ENCODE measurements at regions not wholly inside any gene's neighbourhood (a gene's known extent, or its start where the extent isn't known, plus 50 kb on each side); places are given as distances from the start of the nearest gene placed in this dataset.

DNA sequence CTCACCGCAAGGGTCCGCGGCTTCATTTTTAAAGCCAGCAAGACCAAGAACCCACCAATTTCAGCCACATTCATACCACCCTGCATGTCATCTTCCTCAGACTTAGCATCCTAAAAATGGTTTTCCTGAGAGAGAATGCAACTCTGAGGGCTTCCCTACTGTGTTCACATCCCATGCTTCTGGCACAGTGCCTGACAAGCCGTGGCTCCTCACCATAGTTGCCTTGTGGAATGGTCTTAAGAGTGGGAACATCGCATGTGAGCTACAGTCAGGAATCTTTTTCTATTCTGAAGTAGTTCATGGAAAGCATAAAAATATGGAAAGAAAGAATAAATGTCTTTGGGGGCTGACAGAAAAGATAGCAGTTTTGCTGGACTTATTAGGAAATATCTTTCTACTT lies 120.3 kb downstream of the RAP2B start:
- H3K9me3 ChIP-seq: no peaks in the 10 kb centered on the region
- no peaks in the 10 kb centered on the region for H3K27me3 ChIP-seq
- 94% methylated on average over 5 of the region's 5 CpGs for WGBS
- no peak overlapping the region for H3K4me3 ChIP-seq
- H3K36me3 ChIP-seq: no peaks in the 10 kb centered on the region
- H3K27ac ChIP-seq (replicated peaks in 1 of 4): no peak overlapping the region
- intact Hi-C loops (cut with DNase I): no loop called here
- no peak for DNase-seq (ENCODE audit: extremely low spot score)
- peaks cover 9 to 22% (median 16%) of the 10 kb centered on the region in 4 donors for H3K4me1 ChIP-seq
- TF ChIP-seq POLR2A (IDR thresholded peaks at IDR 0.05; ENCODE audit: low read depth) (no peak), EP300 (IDR thresholded peaks at IDR 0.05) (no peak), POLR2AphosphoS5 (IDR thresholded peaks at IDR 0.05) (no peak)
- TF ChIP-seq, protein P1, sequence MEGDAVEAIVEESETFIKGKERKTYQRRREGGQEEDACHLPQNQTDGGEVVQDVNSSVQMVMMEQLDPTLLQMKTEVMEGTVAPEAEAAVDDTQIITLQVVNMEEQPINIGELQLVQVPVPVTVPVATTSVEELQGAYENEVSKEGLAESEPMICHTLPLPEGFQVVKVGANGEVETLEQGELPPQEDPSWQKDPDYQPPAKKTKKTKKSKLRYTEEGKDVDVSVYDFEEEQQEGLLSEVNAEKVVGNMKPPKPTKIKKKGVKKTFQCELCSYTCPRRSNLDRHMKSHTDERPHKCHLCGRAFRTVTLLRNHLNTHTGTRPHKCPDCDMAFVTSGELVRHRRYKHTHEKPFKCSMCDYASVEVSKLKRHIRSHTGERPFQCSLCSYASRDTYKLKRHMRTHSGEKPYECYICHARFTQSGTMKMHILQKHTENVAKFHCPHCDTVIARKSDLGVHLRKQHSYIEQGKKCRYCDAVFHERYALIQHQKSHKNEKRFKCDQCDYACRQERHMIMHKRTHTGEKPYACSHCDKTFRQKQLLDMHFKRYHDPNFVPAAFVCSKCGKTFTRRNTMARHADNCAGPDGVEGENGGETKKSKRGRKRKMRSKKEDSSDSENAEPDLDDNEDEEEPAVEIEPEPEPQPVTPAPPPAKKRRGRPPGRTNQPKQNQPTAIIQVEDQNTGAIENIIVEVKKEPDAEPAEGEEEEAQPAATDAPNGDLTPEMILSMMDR (IDR thresholded peaks at IDR 0.05): no peak

DNA sequence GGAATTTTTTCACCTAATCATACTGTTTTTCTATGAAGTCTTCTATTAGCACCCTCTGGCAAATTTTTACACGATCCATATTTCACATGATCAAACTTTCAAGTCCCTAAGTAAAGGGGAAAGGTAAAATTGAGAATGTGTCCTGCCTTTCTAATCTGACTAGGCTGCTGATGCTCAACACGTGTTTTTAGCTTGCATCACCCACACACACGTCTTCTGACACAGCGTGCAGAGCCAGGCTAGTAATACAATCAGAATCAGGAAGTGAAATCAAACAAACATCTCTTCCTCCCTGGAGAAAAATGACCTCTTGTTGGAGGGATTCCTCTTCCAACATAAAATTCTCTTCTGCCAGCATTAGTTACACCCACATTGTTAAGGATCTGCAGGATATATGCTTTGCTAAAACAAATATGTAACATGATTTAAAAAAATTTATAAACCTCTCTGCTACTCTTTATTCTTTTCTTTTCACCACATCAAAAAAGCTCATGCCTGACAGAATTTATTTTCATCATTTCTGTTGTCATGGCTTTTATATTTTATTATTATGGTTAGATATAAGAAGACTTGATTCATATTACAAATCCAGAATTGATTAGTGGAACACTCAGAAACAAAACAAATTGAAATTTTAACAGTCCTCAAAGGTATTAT lies 122.4 kb downstream of the RAP2B start:
- WGBS: 9% methylated on average over 4 of the region's 4 CpGs
- H3K27ac ChIP-seq (replicated peaks in 1 of 4): peak overlapping the region; percentile 16 to 57 (median 54)
- intact Hi-C loops (cut with DNase I): no loop called here
- H3K4me3 ChIP-seq: no peak overlapping the region
- TF ChIP-seq, protein P1 (IDR thresholded peaks at IDR 0.05): no peak
- peak; percentile 70 to 71 for TF ChIP-seq POLR2AphosphoS5 (IDR thresholded peaks at IDR 0.05)
- TF ChIP-seq EP300 (IDR thresholded peaks at IDR 0.05): no peak
- no peak for TF ChIP-seq POLR2A (IDR thresholded peaks at IDR 0.05; ENCODE audit: low read depth)
- H3K9me3 ChIP-seq: no peaks in the 10 kb centered on the region
- no peak for DNase-seq (ENCODE audit: extremely low spot score)
- peaks cover 9 to 22% (median 16%) of the 10 kb centered on the region in 4 donors for H3K4me1 ChIP-seq
- H3K36me3 ChIP-seq: no peaks in the 10 kb centered on the region
- H3K27me3 ChIP-seq: no peaks in the 10 kb centered on the region

DNA sequence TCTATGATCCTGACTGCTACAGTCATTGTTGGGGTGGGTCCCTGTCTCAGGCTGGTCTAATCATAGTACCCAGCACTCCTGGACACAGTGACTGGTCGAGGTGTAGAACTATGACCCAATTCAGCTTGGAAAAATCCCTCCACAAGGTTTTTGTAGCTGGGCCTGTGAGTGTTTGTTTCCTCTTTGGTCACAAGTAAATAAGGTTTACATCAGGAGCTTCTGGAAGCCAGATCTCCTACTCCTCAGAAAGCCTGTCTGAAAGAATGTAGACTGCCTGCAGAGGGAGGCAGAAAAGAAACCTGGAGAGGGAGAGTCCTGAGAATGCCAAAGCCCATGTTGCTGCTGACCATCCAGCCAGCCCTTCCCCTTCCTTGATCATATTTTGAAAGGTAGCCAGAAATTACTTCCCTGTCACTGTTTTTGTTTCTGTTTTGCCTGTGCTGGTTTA lies 123.2 kb downstream of the RAP2B start:
- Histone ChIP-seq H3K27ac (replicated peaks in 1 of 4) (peak overlapping the region; percentile 11 to 57 (median 54)), H3K4me1 (peaks cover 9 to 23% (median 17%) of the 10 kb centered on the region in 4 donors), H3K27me3 (no peaks in the 10 kb centered on the region), H3K4me3 (no peak overlapping the region), H3K9me3 (no peaks in the 10 kb centered on the region), H3K36me3 (no peaks in the 10 kb centered on the region)
- no peak for DNase-seq (ENCODE audit: extremely low spot score)
- intact Hi-C loops (cut with DNase I): loop anchor here (5.0 kb wide), 1 partner anchor 118 kb away; no protein-coding TSS in a partner anchor
- TF ChIP-seq, protein P1 (IDR thresholded peaks at IDR 0.05): no peak
- TF ChIP-seq POLR2AphosphoS5 (IDR thresholded peaks at IDR 0.05) (no peak), EP300 (IDR thresholded peaks at IDR 0.05) (no peak), POLR2A (IDR thresholded peaks at IDR 0.05; ENCODE audit: low read depth) (no peak)
- WGBS: 30% methylated on average over 1 of the region's 1 CpG

DNA sequence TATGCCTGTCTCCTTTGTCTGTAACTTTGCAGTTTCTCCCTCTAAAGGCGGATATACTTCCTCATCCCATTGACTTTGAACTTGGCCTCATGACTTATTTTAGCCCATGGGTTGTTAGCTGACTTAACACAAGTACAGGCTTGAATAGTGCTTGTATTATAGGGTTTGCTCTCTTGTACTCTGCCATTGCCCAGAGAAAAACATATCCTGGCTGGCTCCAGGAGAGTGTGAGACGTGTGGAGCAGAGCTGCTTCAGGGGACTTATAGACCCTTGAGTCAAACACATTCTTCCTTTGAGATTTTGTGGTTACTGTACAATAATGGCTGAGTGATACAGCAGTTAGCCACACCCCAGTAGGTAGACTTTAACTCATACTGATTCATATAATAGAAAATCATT lies 124.0 kb downstream of the RAP2B start:
- Histone ChIP-seq H3K9me3 (no peaks in the 10 kb centered on the region), H3K36me3 (no peaks in the 10 kb centered on the region), H3K4me3 (no peak overlapping the region), H3K27ac (replicated peaks in 1 of 4) (peak overlapping the region in 2 of 4 donors; percentile 11 to 54), H3K4me1 (peaks cover 9 to 31% (median 23%) of the 10 kb centered on the region in 4 donors), H3K27me3 (no peaks in the 10 kb centered on the region)
- 87% methylated on average over 2 of the region's 2 CpGs for WGBS
- DNase-seq (ENCODE audit: extremely low spot score): no peak
- intact Hi-C loops (cut with DNase I): loop anchor here (5.0 kb wide), 1 partner anchor 119 kb away; no protein-coding TSS in a partner anchor
- TF ChIP-seq, protein P1 (IDR thresholded peaks at IDR 0.05): no peak
- TF ChIP-seq EP300 (IDR thresholded peaks at IDR 0.05): no peak
- TF ChIP-seq POLR2AphosphoS5 (IDR thresholded peaks at IDR 0.05): no peak
- TF ChIP-seq POLR2A (IDR thresholded peaks at IDR 0.05; ENCODE audit: low read depth): no peak

Data from esophagus muscularis mucosa (tissue), 4 donors.